SHP77 (cell line): ENCODE measurements at regions not wholly inside any gene's neighbourhood (a gene's known extent, or its start where the extent isn't known, plus 50 kb on each side); places are given as distances from the start of the nearest gene placed in this dataset.
A peak's percentile ranks its signal among the peaks of the same experiment; 100 is the strongest.
"Not testable (repeated sequence)": the region's sequence is repeated elsewhere in the genome, so short reads cannot be mapped to it uniquely, and the experiment has no call there.

Experiments
- DNase-seq, 2 experiments: peaks; one replicate each; lab custom pipeline; 2025; lab: John Stamatoyannopoulos, UW

GRCh38 chr5:62100201-62100600, 205.8 kb upstream of the KIF2A start:
- DNase-seq: no peak

GRCh38 chr5:62103863-62104262, 202.1 kb upstream of the KIF2A start:
- DNase-seq: not testable (repeated sequence)

- no peak for DNase-seq
Observed at GRCh38 chr5:62111428-62111827, 194.6 kb upstream of the KIF2A start.

GRCh38 chr5:62112689-62113228, 193.2 kb upstream of the KIF2A start:
- DNase-seq: no peak

DNA sequence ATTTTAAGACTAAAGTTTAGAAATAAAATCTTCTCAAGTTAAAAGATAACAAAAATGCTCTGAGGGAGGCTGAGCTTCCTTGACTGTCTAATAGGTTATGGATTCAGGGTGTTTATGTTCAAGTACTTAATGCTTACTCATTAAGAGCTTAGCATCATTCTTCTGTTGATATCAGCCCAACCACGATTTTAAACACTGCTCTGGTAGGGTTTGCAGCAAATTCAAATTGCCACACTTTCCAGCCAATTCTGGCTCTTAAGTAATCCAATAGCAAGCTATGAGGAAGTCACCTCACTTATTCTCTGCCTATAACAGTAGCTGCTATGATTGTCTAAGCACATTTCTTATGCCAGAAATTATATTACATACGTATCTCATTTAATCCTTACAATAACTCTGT, 191.0 kb upstream of the KIF2A start:
- DNase-seq: no peak

DNA sequence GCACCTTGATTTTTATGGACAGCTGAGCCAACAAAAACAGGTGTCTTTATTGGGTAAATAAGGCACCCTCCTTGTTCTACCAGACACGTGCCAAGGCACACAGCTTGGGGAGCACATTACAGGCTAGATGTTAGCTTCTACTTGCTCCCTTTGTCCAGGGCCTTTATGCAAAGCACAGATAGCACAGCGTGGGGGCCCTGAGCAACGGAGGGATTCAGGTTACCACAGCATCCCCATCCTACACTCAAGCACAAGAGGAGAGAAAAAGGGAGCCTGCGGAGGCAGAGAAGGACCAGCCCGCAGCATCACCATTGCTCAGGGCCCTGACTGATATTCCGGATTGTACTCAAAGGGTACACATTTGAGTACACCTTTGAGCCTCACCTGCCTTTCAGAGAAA, 181.7 kb upstream of the KIF2A start:
- no peak for DNase-seq

- DNase-seq: no peak
Observed at GRCh38 chr5:62126090-62126489, 179.9 kb upstream of the KIF2A start.

DNA sequence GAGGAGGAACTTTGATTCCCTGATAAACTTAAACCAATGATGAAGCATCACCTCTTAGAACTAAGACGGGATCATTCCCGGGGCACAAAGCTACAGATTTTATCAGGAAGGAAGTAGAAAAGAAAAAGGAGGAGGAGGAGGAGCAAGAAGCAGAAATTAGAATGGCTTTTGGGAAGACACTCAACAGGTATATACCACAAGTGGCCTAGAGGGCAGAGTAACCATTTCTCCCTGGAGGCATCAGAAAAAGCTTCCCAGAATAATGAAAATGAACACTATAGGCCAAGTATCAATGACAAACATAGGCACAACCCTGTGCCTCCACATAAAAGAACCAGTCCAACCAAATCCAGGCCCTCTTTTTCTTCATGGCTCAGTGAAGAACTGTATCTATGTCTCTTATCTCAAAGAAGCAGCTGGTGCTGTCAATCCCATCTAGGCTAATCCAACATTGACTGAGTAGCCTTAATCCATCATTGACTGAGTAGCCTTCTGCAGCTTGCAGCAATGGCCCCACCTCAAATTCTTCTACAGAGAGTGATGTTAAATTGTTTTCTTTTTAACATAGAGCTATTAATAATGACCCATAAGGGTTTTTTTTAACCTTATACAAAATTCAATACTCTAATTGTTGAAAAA, 178.8 kb upstream of the KIF2A start:
- DNase-seq: no peak

- DNase-seq: no peak
Observed at GRCh38 chr5:62130107-62130506, 175.9 kb upstream of the KIF2A start.

DNA sequence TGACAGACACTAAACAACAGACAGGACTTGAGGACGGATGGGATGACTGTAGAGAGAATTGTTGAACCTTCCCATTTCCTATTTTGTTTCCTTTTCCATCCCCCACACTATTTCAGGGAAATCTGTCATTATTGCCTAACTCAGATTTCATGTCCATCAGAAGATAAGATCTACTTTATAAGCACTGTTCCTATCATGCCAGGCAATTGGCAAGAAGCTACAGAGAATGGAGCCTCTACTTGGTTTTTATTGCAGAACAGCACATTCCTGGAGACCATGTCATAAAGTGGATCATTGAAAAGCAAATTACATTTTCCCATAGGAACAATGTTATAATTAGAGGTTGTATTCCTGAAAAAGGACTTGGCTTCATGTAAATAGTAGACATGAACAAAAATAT, 173.7 kb upstream of the KIF2A start:
- no peak for DNase-seq

- DNase-seq: no peak
Observed at GRCh38 chr5:62133426-62133825, 172.6 kb upstream of the KIF2A start.

DNA sequence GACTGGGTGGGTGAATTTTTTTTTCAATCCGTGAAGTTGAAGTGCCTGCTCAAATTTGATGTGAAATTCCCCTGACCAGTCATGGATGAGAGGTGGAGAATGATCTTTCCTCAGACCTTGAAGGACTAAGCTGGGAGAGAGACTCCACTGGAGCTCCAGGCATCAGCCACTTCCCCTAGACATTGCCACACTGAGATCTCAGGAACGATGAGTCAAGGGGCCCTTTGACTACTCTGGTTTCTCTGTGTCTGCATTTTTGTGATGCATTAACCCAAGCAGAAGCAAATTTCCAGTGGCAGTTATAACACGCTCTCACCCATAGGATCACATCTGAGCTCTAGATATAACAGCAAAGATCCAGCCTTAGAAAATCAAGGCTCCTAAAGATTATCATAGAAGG, 171.2 kb upstream of the KIF2A start:
- DNase-seq: no peak

- no peak for DNase-seq
Observed at GRCh38 chr5:62137628-62138027, 168.4 kb upstream of the KIF2A start.

DNA sequence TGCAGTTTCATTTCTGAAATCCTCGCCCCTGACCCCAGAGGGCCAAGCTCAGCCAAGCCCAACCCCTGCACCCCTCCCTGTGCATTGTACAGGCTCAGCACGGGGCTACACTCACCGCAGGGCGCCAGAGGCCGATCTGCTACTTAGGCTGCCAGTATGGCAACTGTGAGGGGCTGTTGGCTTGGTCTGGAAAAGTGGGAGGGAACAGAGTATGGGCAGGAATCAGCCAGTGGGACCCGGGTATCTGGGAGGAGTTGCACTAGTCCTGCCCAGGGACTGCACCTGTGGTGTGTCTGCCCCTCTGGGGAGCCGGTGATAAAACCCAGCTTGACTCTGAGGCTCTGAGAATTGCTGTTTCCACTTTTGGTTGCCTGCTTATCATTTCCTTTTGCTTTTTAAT, 167.4 kb upstream of the KIF2A start:
- no peak for DNase-seq

GRCh38 chr5:62139741-62140140, 166.3 kb upstream of the KIF2A start:
- DNase-seq: no peak

- no peak for DNase-seq
Observed at GRCh38 chr5:62142351-62142750, 163.7 kb upstream of the KIF2A start.

DNA sequence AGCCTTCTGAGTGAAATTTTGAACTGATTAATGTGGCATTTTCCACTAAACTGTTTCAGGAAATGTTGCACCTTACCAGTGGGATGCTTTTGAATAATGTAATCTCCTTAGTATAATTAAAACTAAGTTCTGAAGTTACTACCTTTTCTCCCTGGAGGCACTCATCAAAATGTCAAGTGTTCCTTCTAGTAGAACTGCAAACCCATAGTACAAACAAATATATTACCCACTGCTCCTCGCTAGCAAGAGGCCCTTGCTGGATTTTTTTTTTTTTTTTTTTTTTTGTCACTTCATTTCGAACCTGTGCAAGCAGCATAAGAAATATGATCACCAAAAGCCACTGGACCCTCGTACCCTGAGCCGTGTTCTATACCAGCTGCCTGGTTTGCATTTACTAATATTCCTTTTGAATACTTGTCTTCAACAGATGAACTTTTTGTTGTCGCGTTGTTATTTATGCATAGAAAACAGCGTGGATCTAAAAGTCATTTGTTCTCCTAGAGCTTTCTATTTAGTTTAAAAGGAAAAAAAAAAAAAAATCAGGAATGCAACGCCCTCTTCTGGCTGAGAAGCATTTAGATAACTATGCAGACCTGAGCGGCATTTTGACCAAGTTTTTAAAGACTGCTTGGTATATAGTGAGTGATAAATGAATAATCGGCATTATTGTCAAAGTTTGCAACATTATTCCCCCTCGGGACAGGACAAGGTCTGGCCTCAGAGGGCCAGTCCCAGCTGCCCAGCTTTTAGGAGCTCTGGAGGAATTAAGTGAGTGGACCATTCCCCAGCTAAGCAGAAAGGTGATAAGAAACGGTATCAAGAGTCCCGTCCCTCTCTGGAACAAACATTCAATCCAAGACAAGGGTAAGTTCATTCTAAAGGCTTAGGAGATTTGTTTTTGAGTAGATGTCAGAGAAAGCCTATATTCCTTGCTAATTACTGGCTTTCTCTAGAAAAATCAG, 162.5 kb upstream of the KIF2A start:
- peak in 1 of 2 experiments; percentile 28 for DNase-seq

DNA sequence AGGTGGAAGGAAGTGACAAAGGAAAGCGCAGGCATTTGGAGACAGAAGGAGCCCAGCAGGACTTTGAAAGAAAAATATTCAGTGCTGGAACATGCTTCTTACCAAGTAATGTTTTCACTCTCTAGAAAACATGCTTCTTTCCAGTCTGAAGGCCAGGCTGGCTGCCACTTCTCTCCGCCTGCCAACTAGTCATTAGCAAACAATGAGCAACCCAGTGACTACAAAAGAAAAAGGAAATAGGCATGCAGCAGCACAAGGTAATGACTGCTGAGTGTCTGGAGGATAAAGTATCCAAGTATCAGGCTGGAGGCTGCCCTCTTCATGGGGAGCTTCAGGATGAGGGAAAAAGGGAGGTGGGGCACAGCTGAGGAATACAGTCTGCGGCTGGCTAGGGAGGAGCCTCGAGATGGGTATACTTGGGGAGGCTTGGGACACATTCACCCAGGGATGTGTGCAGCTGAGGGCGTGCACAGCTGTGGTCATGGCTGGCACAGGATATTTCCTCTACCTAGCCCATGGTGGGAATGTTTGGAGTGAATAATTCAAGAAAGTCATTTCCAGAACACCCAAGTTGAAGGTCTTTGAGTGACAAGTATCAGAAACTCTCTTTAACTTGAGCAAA, 161.5 kb upstream of the KIF2A start:
- no peak for DNase-seq

DNA sequence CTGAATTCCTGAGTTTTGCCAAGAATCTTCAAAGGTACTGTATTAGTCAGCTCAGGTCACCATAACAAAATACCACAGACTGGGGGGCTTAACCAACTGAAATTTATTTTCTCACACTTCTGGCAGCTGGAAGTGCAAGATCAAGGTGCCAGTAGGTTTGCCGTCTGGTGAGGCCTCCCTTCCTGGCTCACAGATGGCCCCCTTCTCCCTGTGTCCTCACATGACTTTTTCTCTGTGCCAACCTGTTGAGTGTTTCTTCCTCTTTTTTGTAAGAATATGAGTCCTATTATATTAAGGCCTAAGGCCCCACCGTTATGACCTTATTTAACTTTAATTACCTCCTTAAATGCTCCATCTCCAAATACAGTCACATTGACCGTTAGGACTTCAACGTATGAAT, 156.1 kb upstream of the KIF2A start:
- DNase-seq: no peak

- peak; percentile 45 to 68 for DNase-seq
Observed at GRCh38 chr5:62152394-62153087, 153.5 kb upstream of the KIF2A start.

DNA sequence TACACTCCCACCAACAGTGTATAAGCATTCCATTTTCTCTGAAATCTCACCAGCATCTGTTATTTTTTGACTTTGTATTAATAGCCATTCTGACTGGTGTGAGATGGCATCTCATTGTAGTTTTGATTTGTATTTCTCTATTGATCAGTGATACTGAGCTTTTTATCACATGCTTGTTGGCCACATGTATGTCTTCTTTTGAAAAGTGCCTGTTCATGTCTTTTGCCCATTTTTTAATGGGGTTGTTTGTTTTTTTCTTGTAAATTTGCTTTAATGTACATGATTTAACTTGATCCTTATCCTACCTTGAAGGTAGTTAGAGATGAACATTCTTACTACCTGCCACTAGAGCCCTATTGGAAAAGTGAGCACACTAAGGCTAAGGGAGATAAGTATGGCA, 151.2 kb upstream of the KIF2A start:
- DNase-seq: no peak

DNA sequence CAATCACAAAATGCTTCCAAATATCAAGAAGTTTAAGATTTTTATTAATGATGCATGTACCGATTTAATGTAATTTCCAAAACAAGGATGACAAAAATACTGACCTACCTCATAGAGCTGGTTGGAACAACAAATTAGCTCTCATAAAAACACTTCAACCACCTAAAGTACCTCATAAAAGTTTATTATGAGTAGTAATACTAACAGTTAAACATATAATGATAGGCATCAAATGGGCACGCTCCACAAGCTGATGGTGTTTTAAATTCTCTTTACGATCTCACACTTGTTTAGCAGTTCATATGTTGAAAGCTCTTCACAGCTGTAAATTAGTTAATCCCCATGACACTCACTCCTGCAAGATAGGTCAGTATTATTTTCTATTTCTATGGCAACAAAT, 150.0 kb upstream of the KIF2A start:
- DNase-seq: no peak
